Common myeloid progenitor, CD34-positive (primary cell): ENCODE measurements at regions not wholly inside any gene's neighbourhood (a gene's known extent, or its start where the extent isn't known, plus 50 kb on each side); places are given as distances from the start of the nearest gene placed in this dataset.

ENCODE experiments used
- CTCF ChIA-PET: fragments of 350-600 bp; sonication (Branson Sonifier 250); formaldehyde crosslinking; loops from one replicate; lab custom pipeline; 2021; ENCODE audit warnings: antibody characterized with exemption; lab: Charles Lee
- POLR2A ChIA-PET: fragments of 350-600 bp; sonication (Branson Sonifier 250); formaldehyde crosslinking; loops from one replicate; lab custom pipeline; 2021; ENCODE audit warnings: antibody characterized with exemption; lab: Charles Lee
- DNase-seq, 3 donors: peaks; one replicate each; pipeline versions ENCODE4 v3.0.0 to v3.0.0-alpha.2; 2013
- H3K27ac ChIP-seq, 2 experiments: 1 replicate in 1 of 2; 2 replicates in 1 of 2; pipeline ENCODE4 v1.7.0; 2013; ENCODE audit warnings: inconsistent platforms in 2 of 2, low read length in 2 of 2, mild to moderate bottlenecking in 2 of 2, low read depth in 1 of 2, moderate library complexity in 1 of 2; ENCODE audit not compliant: severe bottlenecking in 2 of 2, insufficient read depth in 1 of 2, poor library complexity in 1 of 2
- H3K27me3 ChIP-seq, 5 experiments: replicated peaks in 2 of 5; 1 replicate in 3 of 5; 2 replicates in 2 of 5; pipeline versions ENCODE4 v1.6.1 to v1.7.0; 2013; ENCODE audit warnings: low read length in 4 of 5, mild to moderate bottlenecking in 2 of 5, moderate library complexity in 2 of 5, inconsistent platforms in 1 of 5; ENCODE audit not compliant: insufficient read depth in 5 of 5, control insufficient read depth in 4 of 5
- H3K36me3 ChIP-seq, 4 experiments: 1 replicate in 2 of 4; 2 replicates in 2 of 4; pipeline versions ENCODE4 v1.6.1 to v1.7.0; 2013; ENCODE audit warnings: low read length in 3 of 4, control low read depth in 1 of 4, mild to moderate bottlenecking in 1 of 4; ENCODE audit not compliant: control insufficient read depth in 4 of 4, insufficient read depth in 4 of 4
- H3K4me1 ChIP-seq, 4 experiments: 1 replicate in 3 of 4; 2 replicates in 1 of 4; pipeline versions ENCODE4 v1.6.1 to v1.7.1; 2013; ENCODE audit warnings: low read length in 3 of 4, mild to moderate bottlenecking in 3 of 4, control low read depth in 1 of 4, inconsistent platforms in 1 of 4, moderate library complexity in 1 of 4; ENCODE audit not compliant: control insufficient read depth in 4 of 4, insufficient read depth in 4 of 4; ENCODE audit errors: control extremely low read depth in 1 of 4
- H3K4me3 ChIP-seq, 7 experiments: 1 replicate in 4 of 7; 2 replicates in 3 of 7; pipeline versions ENCODE4 v1.5.1 to v1.7.0; 2013; ENCODE audit warnings: mild to moderate bottlenecking in 7 of 7, low read length in 6 of 7, moderate library complexity in 6 of 7, inconsistent platforms in 2 of 7, low read depth in 2 of 7, control low read depth in 1 of 7; ENCODE audit not compliant: insufficient read depth in 4 of 7, control insufficient read depth in 1 of 7; ENCODE audit errors: extremely low read depth in 1 of 7
- H3K9me3 ChIP-seq, 5 experiments: 1 replicate in 4 of 5; 2 replicates in 1 of 5; pipeline versions ENCODE4 v1.6.1 to v1.7.1; 2013; ENCODE audit warnings: low read length in 4 of 5, mild to moderate bottlenecking in 2 of 5, inconsistent platforms in 1 of 5, low read depth in 1 of 5, moderate library complexity in 1 of 5; ENCODE audit not compliant: control insufficient read depth in 4 of 5, insufficient read depth in 2 of 5; ENCODE audit errors: control extremely low read depth in 1 of 5
- WGBS: methylation state at CpG from one replicate; pipeline ENCODE4 v1.1.5; 2013; ENCODE audit not compliant: insufficient coverage; 5-methylcytosine and 5-hydroxymethylcytosine counted together

DNA sequence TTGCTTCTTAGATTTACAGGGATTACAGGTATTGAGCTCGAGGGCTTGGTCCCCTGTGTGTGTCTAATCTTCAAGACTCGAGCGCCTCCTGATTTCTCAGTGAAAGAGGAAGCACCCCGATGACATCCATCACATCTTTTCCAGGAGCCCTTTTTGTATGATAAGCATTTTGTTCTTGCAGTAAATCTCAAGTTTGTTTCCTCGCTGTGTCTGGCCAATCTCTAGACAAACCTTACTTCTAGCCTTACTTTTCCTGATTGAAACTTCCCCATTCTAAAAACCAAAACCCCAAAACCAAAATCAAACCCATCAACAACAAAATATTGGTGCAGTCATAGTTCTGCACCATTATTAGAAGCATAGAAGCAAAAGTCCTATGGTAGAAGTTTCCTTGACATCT, 286.0 kb downstream of the NFKBIZ start:
- DNase-seq: peak; percentile 26 to 81 (median 40)
- no peaks in the 10 kb centered on the region for H3K9me3 ChIP-seq
- peaks cover 4 to 19% (median 7%) of the 10 kb centered on the region in 4 experiments for H3K4me1 ChIP-seq
- ChIA-PET CTCF (interaction anchor here (0.9 to 1.3 kb wide), 2 partner anchors 36 to 37 kb away, joined by 3 read pairs; no protein-coding TSS in a partner anchor), POLR2A (interaction anchor here (0.9 kb wide), 1 partner anchor 279 kb away, joined by 3 read pairs; no protein-coding TSS in a partner anchor)
- 0% methylated on average over 5 of the region's 5 CpGs for WGBS
- H3K27me3 ChIP-seq: no peaks in the 10 kb centered on the region
- no peak overlapping the region for H3K4me3 ChIP-seq
- H3K27ac ChIP-seq: no peak overlapping the region
- no peaks in the 10 kb centered on the region for H3K36me3 ChIP-seq

DNA sequence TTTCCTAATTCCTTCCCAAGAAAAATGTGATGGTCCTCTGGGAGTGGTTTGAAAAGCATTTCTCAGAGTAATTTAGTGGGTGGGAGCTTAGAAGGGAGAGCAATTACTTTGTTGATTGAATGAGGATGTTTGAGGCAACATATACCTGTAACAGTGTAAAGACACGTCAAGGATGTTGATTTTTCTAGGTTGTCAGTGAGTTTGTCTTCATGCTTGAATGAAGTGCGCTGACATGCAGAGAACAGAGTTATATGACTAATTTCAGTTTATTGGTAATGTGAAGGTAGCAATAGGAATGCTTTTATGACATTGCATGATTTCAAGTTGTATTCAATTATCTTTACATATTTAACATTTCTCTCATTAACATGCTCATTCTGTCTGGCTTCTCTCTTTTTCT, 286.9 kb downstream of the NFKBIZ start:
- H3K27me3 ChIP-seq: no peaks in the 10 kb centered on the region
- 100% methylated on average over 1 of the region's 2 CpGs for WGBS

DNA sequence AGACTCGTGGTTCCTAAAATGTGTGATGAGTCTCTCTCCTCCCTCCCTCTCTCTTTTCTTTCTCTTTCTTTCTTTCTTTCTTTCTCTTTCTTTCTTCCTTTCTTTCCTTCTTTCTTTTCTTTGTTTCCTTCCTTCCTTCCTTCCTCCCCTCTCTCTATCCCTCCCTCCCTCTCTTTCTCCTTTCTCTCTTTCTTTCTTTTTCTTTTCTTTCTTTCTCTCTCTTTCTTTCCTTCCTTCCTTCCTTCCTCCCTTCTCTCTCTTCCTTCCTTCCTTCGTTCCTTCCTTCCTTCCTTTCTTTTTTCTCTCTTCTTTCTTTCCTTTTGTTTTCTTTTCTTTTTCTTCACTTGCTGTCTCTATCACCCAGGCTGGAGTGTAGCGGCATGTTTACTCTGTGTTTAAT, 290.8 kb downstream of the NFKBIZ start:
- 100% methylated on average over 2 of the region's 3 CpGs for WGBS
- no peak overlapping the region for H3K27ac ChIP-seq
- no peak overlapping the region for H3K4me3 ChIP-seq
- no peaks in the 10 kb centered on the region for H3K36me3 ChIP-seq
- no peaks in the 10 kb centered on the region for H3K27me3 ChIP-seq
- H3K9me3 ChIP-seq: no peaks in the 10 kb centered on the region
- peaks cover 0 to 12% (median 3%) of the 10 kb centered on the region in 4 experiments for H3K4me1 ChIP-seq
- no peak for DNase-seq
- POLR2A ChIA-PET: no interaction called here
- CTCF ChIA-PET: interaction anchor here (3.1 kb wide), 1 partner anchor 85 kb away, joined by 12 read pairs; no protein-coding TSS in a partner anchor

More for the DNA sequence above, 286.9 kb downstream of the NFKBIZ start:
- peaks cover 0 to 13% (median 4%) of the 10 kb centered on the region in 4 experiments for H3K4me1 ChIP-seq
- CTCF ChIA-PET: interaction anchor here (2.2 kb wide), 1 partner anchor 93 kb away, joined by 6 read pairs; no protein-coding TSS in a partner anchor
- POLR2A ChIA-PET: no interaction called here
- H3K36me3 ChIP-seq: no peaks in the 10 kb centered on the region
- DNase-seq: no peak
- H3K4me3 ChIP-seq: no peak overlapping the region
- H3K9me3 ChIP-seq: no peaks in the 10 kb centered on the region
- no peak overlapping the region for H3K27ac ChIP-seq

DNA sequence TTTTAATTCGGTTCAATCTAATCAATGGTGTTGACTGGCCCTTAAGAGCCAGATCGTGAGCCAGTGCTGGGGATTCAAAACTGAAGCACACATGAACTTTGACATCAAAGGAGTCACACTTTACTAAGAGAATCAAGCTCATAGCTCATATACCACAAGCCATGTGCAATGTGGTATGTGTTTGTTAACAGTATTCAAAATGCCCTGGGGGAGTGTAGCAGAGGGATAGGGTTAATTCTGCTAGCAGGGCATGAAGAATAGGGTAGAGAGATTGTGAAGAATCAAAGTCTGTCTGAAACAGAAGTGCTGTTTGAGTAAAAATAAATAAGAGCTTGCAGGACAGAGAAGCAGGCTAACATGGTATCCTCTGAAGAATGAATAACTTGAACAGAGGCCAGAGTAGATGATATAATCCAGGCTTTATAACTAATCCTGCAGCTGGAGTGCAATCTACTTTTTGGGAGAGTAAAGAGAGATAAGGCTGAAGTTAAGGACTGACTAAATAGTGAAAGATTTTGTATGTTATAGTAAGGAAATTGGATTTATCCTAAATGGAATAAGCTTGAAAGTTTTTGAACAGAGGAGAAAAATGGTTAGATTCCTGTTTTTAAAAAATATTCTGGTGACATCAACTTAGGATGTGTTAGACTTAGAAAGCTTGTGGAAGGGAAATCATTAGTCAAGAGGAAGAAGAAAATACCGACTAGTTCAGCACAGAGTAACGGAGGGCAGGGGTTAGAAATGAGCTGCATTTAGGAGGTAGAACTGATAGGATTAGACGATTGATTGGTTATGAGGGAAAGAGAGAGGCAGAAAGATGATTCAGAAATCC, 292.0 kb downstream of the NFKBIZ start:
- Histone ChIP-seq H3K4me1 (peaks cover 0 to 3% (median 0%) of the 10 kb centered on the region in 4 experiments), H3K27ac (no peak overlapping the region), H3K27me3 (no peaks in the 10 kb centered on the region), H3K9me3 (no peaks in the 10 kb centered on the region), H3K36me3 (no peaks in the 10 kb centered on the region), H3K4me3 (no peak overlapping the region)
- ChIA-PET CTCF (interaction anchor here (0.8 to 3.1 kb wide), 2 partner anchors 11 to 84 kb away, joined by 3 to 12 read pairs; no protein-coding TSS in a partner anchor), POLR2A (no interaction called here)
- no peak for DNase-seq
- WGBS: 68% methylated on average over 3 of the region's 5 CpGs

DNA sequence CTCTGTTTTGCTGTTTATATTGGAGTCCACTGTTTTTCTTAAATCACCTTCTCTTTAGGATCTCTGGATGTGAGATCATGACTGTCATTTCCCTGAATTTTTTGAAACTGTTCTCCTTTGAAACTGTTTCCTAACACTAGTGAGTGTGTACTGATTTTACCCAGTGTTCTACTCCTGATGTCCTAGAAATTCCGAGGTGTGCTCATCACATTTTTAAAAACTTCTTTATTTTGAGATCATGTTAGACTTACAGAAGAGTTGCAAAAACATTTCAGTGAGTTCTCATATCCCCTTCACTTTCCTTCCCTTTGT, 292.6 kb downstream of the NFKBIZ start:
- Histone ChIP-seq H3K4me1 (peaks cover 0 to 3% (median 0%) of the 10 kb centered on the region in 4 experiments), H3K27ac (no peak overlapping the region), H3K4me3 (no peak overlapping the region), H3K36me3 (no peaks in the 10 kb centered on the region), H3K27me3 (no peaks in the 10 kb centered on the region), H3K9me3 (no peaks in the 10 kb centered on the region)
- ChIA-PET POLR2A (no interaction called here), CTCF (interaction anchor here (3.1 kb wide), 1 partner anchor 84 kb away, joined by 12 read pairs; no protein-coding TSS in a partner anchor)
- no peak for DNase-seq
- no CpG with 5 or more reads among the region's 1 CpG for WGBS

DNA sequence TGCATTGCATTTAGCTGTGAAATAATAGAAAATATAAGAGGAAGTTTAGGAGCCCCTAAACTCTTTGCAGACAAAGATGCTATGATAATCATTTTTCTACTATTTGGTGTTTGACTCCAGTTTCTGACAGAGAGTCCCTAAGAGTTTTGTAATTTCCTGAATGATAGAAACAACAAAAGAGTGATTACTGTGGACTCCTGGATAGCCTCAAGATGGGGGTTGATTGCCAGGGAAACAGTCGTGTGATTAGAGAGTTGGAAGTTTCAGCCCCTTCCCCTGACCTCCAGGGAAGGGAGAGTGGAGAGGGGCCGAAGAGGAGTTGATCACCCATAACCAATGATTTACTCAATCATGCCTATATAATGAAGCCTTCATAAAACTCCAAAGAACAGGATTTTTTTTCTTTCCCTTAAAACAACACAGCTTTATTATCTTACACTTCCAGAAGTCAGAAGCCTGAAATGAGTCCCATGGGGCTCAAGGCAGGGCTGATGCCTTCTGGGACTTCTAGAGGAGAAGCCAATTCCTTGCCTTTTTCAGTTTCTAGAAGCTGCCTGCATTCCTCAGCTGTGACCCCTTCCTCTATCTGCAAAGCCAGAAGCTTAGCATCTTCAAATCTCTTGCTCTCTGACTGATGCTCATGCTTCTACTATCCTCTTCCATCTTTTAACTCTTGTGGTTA, 292.3 kb upstream of the ZPLD1 start:
- Histone ChIP-seq H3K27ac (no peak overlapping the region), H3K4me1 (peaks cover 0 to 3% (median 0%) of the 10 kb centered on the region in 4 experiments), H3K9me3 (no peaks in the 10 kb centered on the region), H3K4me3 (no peak overlapping the region), H3K27me3 (no peaks in the 10 kb centered on the region), H3K36me3 (no peaks in the 10 kb centered on the region)
- 86% methylated on average over 1 of the region's 2 CpGs for WGBS
- no peak for DNase-seq
- CTCF ChIA-PET: interaction anchor here (1.4 to 3.1 kb wide), 3 partner anchors 37 to 223 kb away, joined by 3 to 12 read pairs (median 3); no protein-coding TSS in a partner anchor
- POLR2A ChIA-PET: no interaction called here
